ENCODE measurements at regions not wholly inside any gene's neighbourhood (a gene's known extent, or its start where the extent isn't known, plus 50 kb on each side); places are given as distances from the start of the nearest gene placed in this dataset.
"Not testable (repeated sequence)": the region's sequence is repeated elsewhere in the genome, so short reads cannot be mapped to it uniquely, and the experiment has no call there.

GRCh38 chrX:82528525-82528924 lies 979.6 kb upstream of the POU3F4 start:
- no peak for DNase-seq

DNA sequence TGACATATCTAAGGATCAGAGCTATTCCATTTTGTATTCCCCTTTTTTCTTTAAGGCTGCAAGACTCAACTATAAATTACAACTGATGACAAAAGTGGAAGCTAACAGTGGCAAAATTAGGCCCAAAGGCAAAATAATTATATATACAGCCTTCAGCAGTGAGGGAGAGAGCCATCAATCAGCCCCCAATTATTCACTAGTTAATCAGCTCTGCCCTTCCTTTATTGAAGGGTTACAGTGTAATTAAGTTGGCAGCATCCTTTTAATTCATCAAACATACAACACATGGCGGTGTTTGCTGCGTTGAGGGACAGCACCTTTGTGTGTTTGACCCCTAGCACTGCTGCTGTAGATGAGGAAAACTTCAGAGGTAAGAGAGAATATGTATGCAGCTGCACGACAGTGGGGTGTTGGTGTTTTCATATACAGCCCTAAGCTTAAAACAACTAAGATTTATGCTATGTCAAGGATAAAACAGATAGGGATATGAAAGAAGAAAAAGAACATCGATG lies 973.9 kb upstream of the POU3F4 start:
- no peak for DNase-seq

DNA sequence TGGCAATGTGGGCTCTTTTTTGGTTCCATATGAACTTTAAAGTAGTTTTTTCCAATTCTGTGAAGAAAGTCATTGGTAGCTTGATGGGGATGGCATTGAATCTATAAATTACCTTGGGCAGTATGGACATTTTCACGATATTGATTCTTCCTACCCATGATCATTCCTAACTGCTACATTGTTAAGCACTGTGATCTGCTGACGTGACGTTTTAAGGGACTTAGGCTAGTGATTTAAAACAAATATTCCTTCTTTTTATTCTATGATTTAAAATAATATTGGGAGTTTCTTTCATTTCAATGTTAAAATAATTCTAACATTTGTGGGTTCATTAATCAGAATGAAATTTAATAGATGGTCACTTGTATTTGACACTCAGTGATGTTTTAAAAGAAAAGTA lies 970.9 kb upstream of the POU3F4 start:
- DNase-seq, result not testable (repeated sequence)

DNA sequence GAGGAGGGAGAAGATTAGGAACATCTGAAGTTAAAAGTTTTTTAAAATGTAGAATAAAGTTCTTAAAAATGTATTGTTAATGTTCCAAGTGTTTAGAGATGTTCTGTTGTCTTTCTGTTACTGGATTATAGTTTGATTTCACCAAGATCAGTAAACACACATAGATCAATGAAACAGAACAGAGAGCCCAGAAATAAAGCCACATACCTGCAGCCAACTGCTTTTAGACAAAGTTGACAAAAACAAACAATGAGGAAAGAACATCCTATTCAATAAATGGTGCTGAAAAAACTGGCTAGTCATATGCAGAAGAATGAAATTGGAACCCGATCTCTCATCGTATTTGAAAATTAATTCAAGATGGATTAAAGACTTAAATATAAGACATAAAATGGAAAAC lies 966.3 kb upstream of the POU3F4 start:
- DNase-seq, result no peak

DNA sequence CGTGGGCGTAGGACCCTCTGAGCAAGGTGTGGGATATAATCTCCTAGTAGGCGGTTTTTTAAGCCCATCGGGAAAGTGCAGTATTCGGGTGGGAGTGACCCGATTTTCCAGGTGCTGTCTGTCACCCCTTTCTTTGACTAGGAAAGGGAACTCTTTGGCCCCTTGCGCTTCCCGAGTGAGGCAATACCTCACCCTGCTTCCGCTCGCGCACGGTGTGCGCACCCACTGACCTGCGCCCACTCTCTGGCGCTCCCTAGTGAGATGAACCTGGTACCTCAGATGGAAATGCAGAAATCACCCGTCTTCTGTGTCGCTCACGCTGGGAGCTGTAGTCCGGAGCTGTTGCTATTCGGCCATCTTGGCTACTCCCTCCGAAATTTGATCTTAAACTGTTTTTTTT lies 955.9 kb upstream of the POU3F4 start:
- DNase-seq, result not testable (repeated sequence)

GRCh38 chrX:82556588-82556987 lies 951.5 kb upstream of the POU3F4 start:
- no peak for DNase-seq

GRCh38 chrX:82585868-82586267 lies 922.2 kb upstream of the POU3F4 start:
- DNase-seq, result no peak

GRCh38 chrX:82589410-82589809 lies 918.7 kb upstream of the POU3F4 start:
- peak; percentile 14 for DNase-seq

DNA sequence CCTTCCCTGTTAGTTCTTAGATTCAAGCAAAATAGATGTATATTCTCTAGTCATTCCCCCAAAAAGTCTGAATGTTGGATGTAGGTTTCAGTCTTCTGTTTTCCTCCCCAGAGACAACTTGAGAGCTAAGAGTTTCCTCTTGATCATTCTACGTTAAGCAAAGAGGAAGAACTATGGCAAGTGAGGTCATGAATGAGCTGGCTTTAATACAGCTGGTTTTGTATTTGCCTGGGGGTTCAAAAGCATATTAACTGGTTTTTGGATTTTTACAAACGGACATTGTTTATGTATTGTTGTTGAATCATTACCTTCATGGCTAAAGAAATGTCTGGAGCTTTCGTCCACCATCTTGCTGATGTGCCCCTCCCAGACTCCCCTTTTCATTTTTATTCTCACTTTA lies 916.7 kb upstream of the POU3F4 start:
- DNase-seq, result no peak

- no peak for DNase-seq
Observed at GRCh38 chrX:82626978-82627377, 881.1 kb upstream of the POU3F4 start.

- no peak for DNase-seq
Observed at GRCh38 chrX:82627568-82627967, 880.5 kb upstream of the POU3F4 start.

- no peak for DNase-seq
Observed at GRCh38 chrX:82648062-82648461, 860.0 kb upstream of the POU3F4 start.

DNA sequence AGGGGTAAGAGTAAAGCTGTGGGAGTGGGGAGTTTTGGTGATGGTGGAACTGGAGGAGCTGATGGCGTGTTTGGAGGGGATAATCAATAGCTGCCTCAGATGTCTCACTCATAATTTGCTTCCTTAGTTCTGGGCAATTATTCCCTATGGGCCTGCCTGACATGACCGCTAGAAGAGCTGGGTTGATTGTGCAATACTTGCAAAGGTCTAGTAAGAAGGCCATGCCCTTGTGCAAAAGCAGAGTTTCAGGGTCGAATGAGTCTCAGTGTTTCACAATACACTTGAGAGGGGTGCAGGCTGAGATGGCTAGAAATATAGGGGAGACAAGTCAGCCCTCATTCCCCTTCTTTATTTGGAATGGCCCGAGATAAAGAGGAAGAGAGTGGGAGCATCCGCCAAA lies 858.4 kb upstream of the POU3F4 start:
- DNase-seq, result no peak

DNA sequence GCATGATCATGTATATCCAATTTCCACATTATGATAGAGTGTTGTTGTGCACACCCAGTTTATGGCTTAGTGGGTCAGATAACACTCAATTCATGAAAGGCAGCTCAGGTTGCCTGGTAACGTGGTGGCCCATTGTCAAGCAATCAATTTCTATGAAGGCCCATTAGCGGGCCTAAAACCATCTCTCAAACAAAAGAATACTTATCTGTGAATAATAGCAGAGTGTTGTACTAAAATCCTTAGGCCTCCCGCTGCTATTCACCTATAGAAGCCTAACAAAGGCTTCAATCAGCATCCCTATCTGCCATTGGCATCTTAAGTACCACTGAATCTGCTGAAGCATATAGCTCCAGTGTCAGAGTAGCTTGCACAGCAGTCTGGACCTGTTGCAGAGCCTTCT lies 849.6 kb upstream of the POU3F4 start:
- DNase-seq, result no peak

DNA sequence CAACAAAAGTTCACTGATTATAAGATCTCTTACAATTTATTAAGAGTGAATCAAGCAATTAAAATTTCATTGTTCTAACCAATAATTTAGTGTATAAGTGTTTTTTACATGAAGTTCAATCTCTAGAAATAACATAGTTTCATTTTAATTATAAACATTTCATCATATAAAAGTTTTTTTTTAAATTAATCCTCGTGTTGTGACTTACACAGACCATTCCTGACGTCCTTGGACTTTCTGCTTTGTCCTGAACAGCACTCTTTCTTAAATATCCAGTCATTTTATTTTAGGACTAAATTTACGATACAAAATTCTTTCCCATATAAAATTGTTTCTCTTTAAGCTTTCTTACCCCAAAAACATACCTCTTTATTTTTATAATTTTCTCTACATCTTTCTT lies 841.7 kb upstream of the POU3F4 start:
- DNase-seq, result no peak

DNA sequence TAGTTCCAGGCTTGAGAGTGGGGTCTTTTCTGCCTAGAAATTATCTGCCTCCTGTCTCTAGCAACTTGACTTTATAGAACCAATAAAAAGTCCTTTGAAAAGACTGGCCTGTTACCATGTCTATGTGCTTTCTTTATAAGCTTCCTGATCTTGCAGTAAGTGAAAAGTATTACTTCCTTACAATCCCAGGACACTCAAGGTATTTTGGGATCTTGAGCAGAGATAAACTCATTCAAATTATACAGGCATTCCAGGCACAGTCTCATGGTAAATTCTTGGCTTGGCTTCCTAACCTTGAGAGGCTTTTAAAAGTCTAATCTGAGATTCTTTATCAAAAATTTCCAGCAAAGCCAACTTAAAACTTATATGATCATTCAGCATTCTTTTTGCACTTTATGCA lies 833.0 kb upstream of the POU3F4 start:
- DNase-seq, result no peak

- no peak for DNase-seq
Observed at GRCh38 chrX:82676386-82676785, 831.7 kb upstream of the POU3F4 start.

DNA sequence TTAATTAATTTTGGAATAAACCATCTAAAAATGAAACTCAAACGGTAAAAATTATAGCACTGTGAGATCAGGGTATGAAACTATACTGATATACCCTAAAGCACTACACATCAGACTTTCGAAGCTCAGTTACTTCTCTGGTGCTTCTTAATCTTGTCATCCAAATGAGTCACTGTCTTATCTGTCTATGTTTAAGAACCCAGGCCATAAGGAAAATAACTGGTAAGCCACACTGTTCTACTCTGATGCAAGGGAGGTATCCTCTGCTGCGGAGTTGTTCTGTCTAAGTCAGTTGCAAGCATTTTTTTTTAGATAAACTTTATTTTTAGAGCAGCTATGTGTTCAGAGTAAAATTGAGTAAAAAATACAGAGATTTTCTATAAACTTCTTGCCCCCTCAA lies 830.8 kb upstream of the POU3F4 start:
- DNase-seq, result no peak

GRCh38 chrX:82692991-82693390 lies 815.1 kb upstream of the POU3F4 start:
- peak; percentile 2 for DNase-seq

- DNase-seq, result no peak
Observed at GRCh38 chrX:82695066-82695465, 813.0 kb upstream of the POU3F4 start.

GRCh38 chrX:82703551-82703950 lies 804.5 kb upstream of the POU3F4 start:
- DNase-seq, result no peak

DNA sequence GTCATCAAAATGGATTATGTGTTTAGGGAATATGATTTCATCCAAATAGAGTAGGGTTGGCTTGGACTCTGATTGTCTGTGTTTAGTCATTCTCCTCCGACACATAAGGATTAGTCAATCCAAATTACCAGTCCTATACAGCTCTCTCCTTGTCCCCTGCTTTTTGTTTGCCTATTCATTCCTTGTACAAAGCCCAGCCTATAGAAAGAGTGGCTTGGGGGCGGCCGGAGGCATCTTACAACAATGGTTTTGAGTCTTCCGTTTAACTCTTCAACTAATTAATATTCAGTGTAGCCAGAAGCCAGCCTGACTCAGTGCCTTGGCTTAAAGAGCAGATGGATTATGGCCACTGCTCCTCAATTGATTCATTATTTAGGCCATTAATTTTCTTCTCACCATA lies 796.6 kb upstream of the POU3F4 start:
- no peak for DNase-seq

GRCh38 chrX:82721891-82722290 lies 786.2 kb upstream of the POU3F4 start:
- DNase-seq, result no peak

- DNase-seq, result no peak
Observed at GRCh38 chrX:82723806-82724205, 784.3 kb upstream of the POU3F4 start.

- not testable (repeated sequence) for DNase-seq
Observed at GRCh38 chrX:82727436-82727835, 780.7 kb upstream of the POU3F4 start.

All from muscle of arm (tissue), 1 donor.